HEK293 (cell line): ENCODE measurements at regions not wholly inside any gene's neighbourhood (a gene's known extent, or its start where the extent isn't known, plus 50 kb on each side); places are given as distances from the start of the nearest gene placed in this dataset.

Experiments used
- CTCF ChIA-PET: fragments of 350-600 bp; formaldehyde crosslinking; extraction: SDS; loops from one replicate; lab custom pipeline; 2021; ENCODE audit warnings: antibody characterized with exemption; lab: Yijun Ruan, JAX
- POLR2A ChIA-PET: fragments of 300-600 bp; formaldehyde crosslinking; extraction: SDS; loops from one replicate; lab custom pipeline; 2020; ENCODE audit warnings: antibody characterized with exemption, inconsistent platforms; lab: Yijun Ruan, JAX
- H3K27ac ChIP-seq: fragments of 200-500 bp; sonication (Bioruptor generic); 2 replicates; pipeline ENCODE4 v1.5.1; 2014; ENCODE audit warnings: low read depth, low read length, control low read depth, inconsistent platforms; ENCODE audit errors: extremely low read depth
- H3K36me3 ChIP-seq, 2 experiments: fragments of 200-500 bp in 1 of 2; sonication (Bioruptor generic) in 1 of 2; 1 replicate in 1 of 2; 2 replicates in 1 of 2; pipeline ENCODE4 v1.5.1; 2014 to 2017; ENCODE audit warnings: inconsistent platforms in 2 of 2, low read length in 2 of 2; ENCODE audit not compliant: control insufficient read depth in 2 of 2, insufficient read depth in 1 of 2
- H3K4me1 ChIP-seq: fragments of 200-500 bp; sonication (Bioruptor generic); 2 replicates; pipeline ENCODE4 v1.5.1; 2014; ENCODE audit warnings: mild to moderate bottlenecking, low read length, inconsistent platforms; ENCODE audit not compliant: control insufficient read depth, insufficient read depth
- H3K4me3 ChIP-seq: 2 replicates; pipeline ENCODE4 v1.5.1; 2011; ENCODE audit warnings: low read depth, mild to moderate bottlenecking, control low read depth, low read length, moderate library complexity
- H3K9me3 ChIP-seq: fragments of 200-500 bp; sonication (Bioruptor generic); 2 replicates; pipeline ENCODE4 v1.5.1; 2014; ENCODE audit warnings: low read depth, low read length, inconsistent platforms; ENCODE audit not compliant: control insufficient read depth, insufficient read depth
- BCL11B ChIP-seq: fragments of 450-650 bp; formaldehyde crosslinking; IDR thresholded peaks from 2 replicates; pipeline ENCODE4 v1.5.1; 2016; ENCODE audit warnings: low read depth, missing biosample characterization, missing genetic modification characterization
- EGR2 ChIP-seq: fragments of 450-650 bp; formaldehyde crosslinking; IDR thresholded peaks from 2 replicates; pipeline ENCODE4 v1.5.1; 2016; ENCODE audit warnings: low read depth, missing biosample characterization, missing genetic modification characterization
- GLI2 ChIP-seq: fragments of 450-650 bp; formaldehyde crosslinking; IDR thresholded peaks from 2 replicates; pipeline ENCODE4; 2017; ENCODE audit warnings: missing biosample characterization, missing genetic modification characterization, low read depth, borderline replicate concordance
- HOXA7 ChIP-seq: sonication (generic); formaldehyde crosslinking; IDR thresholded peaks from 2 replicates; pipeline ENCODE4 v1.8.1; 2022; ENCODE audit warnings: missing genetic modification reagents, borderline replicate concordance
- HOXC10 ChIP-seq: sonication (generic); formaldehyde crosslinking; IDR thresholded peaks from 2 replicates; pipeline ENCODE4 v1.8.1; 2023; ENCODE audit warnings: mild to moderate bottlenecking, missing genetic modification reagents
- HOXD13 ChIP-seq: sonication (generic); formaldehyde crosslinking; IDR thresholded peaks from 2 replicates; pipeline ENCODE4 v1.8.0; 2022; ENCODE audit warnings: missing genetic modification reagents, borderline replicate concordance
- YY1 ChIP-seq: fragments of 450-650 bp; formaldehyde crosslinking; IDR thresholded peaks from 2 replicates; pipeline ENCODE4 v1.5.1; 2018; ENCODE audit warnings: missing biosample characterization, missing genetic modification characterization
- ZBTB10 ChIP-seq: fragments of 450-650 bp; formaldehyde crosslinking; IDR thresholded peaks from 2 replicates; pipeline ENCODE4 v1.5.1; 2016; ENCODE audit warnings: missing biosample characterization, missing genetic modification characterization
- ZBTB44 ChIP-seq: fragments of 450-650 bp; IDR thresholded peaks from 2 replicates; pipeline ENCODE4 v1.5.1; 2018; ENCODE audit warnings: missing biosample characterization, mild to moderate bottlenecking, missing genetic modification characterization
- ZNF121 ChIP-seq: fragments of 450-650 bp; formaldehyde crosslinking; IDR thresholded peaks from 2 replicates; pipeline ENCODE4 v1.5.1; 2016; ENCODE audit warnings: missing biosample characterization, missing genetic modification characterization
- ZNF138 ChIP-seq: fragments of 450-650 bp; formaldehyde crosslinking; IDR thresholded peaks from 2 replicates; pipeline ENCODE4 v1.5.1; 2016; ENCODE audit warnings: missing biosample characterization, missing genetic modification characterization, borderline replicate concordance
- ZNF155 ChIP-seq: fragments of 450-650 bp; formaldehyde crosslinking; IDR thresholded peaks from 2 replicates; pipeline ENCODE4 v1.5.1; 2016; ENCODE audit warnings: missing biosample characterization, missing genetic modification characterization
- ZNF157 ChIP-seq: fragments of 450-650 bp; formaldehyde crosslinking; IDR thresholded peaks from 2 replicates; pipeline ENCODE4 v1.5.1; 2016; ENCODE audit warnings: missing biosample characterization, missing genetic modification characterization
- ZNF19 ChIP-seq: fragments of 450-650 bp; formaldehyde crosslinking; IDR thresholded peaks from 2 replicates; pipeline ENCODE4; 2016; ENCODE audit warnings: missing biosample characterization, missing genetic modification characterization, low read depth
- ZNF274 ChIP-seq, 2 experiments: fragments of 200-500 bp in 1 of 2; fragments of 450-650 bp in 1 of 2; sonication (Bioruptor generic) in 1 of 2; formaldehyde crosslinking in 1 of 2; IDR thresholded peaks; 2 replicates each; pipeline versions ENCODE4 v1.5.1 to v1.6.1; 2014 to 2016; ENCODE audit warnings: borderline replicate concordance in 1 of 2, inconsistent platforms in 1 of 2, low read length in 1 of 2, missing biosample characterization in 1 of 2, missing genetic modification characterization in 1 of 2
- ZNF335 ChIP-seq: fragments of 450-650 bp; formaldehyde crosslinking; conservative IDR thresholded peaks from 2 replicates; pipeline ENCODE4 v1.5.1; 2016; ENCODE audit warnings: missing biosample characterization, missing genetic modification characterization
- ZNF354C ChIP-seq: fragments of 450-650 bp; formaldehyde crosslinking; IDR thresholded peaks from 2 replicates; pipeline ENCODE4 v1.5.1; 2016; ENCODE audit warnings: missing biosample characterization, missing genetic modification characterization, low read depth, borderline replicate concordance
- ZNF391 ChIP-seq: fragments of 450-650 bp; formaldehyde crosslinking; IDR thresholded peaks from 2 replicates; pipeline ENCODE4 v1.5.1; 2016; ENCODE audit warnings: low read depth, missing biosample characterization, missing genetic modification characterization, borderline replicate concordance
- ZNF501 ChIP-seq: fragments of 450-650 bp; formaldehyde crosslinking; IDR thresholded peaks from 2 replicates; pipeline ENCODE4 v1.5.1; 2016; ENCODE audit warnings: missing biosample characterization, missing genetic modification characterization
- ZNF623 ChIP-seq: fragments of 450-650 bp; formaldehyde crosslinking; IDR thresholded peaks from 2 replicates; pipeline ENCODE4 v1.5.1; 2016; ENCODE audit warnings: missing biosample characterization, missing genetic modification characterization
- ZNF645 ChIP-seq: fragments of 450-650 bp; formaldehyde crosslinking; IDR thresholded peaks from 2 replicates; pipeline ENCODE4; 2016; ENCODE audit warnings: missing biosample characterization, missing genetic modification characterization
- ZNF654 ChIP-seq: fragments of 450-650 bp; formaldehyde crosslinking; IDR thresholded peaks from 2 replicates; pipeline ENCODE4 v1.5.1; 2016; ENCODE audit warnings: low read depth, missing biosample characterization, missing genetic modification characterization
- ZNF704 ChIP-seq: fragments of 450-650 bp; formaldehyde crosslinking; IDR thresholded peaks from 2 replicates; pipeline ENCODE4 v1.5.1; 2016; ENCODE audit warnings: missing biosample characterization, missing genetic modification characterization
- ZNF707 ChIP-seq: fragments of 450-650 bp; formaldehyde crosslinking; IDR thresholded peaks from 2 replicates; pipeline ENCODE4 v1.5.1; 2016; ENCODE audit warnings: missing biosample characterization, missing genetic modification characterization
- TF ChIP-seq, protein P1 (sequence below): sonication (generic); formaldehyde crosslinking; IDR thresholded peaks from 2 replicates; pipeline ENCODE4 v1.8.1; 2022; ENCODE audit warnings: mild to moderate bottlenecking, moderate library complexity, missing genetic modification reagents
- TF ChIP-seq, protein P2 (sequence below): fragments of 450-650 bp; IDR thresholded peaks from 2 replicates; pipeline ENCODE4 v1.5.1; 2018; ENCODE audit warnings: missing biosample characterization, missing genetic modification characterization

DNA sequence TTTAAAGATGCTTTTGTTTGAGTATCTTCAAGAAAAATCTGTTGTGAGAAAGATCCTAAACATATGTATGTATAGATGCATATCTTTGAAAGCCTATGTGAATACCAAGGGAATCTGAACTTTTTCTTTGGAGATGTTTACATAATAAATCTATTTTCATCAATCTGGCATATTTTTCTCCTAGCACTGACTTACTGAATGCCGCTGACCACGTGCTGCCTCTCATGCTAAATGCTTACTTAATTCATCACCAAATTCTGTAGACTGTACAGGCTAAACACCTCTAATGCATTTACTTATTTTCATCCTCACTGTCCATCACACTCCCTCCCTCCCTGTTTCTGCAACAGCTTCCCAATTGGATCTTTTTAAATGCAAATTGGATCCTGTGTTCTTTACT, 566.2 kb upstream of the WWC1 start:
- ChIA-PET POLR2A (no interaction called here), CTCF (interaction anchor here (0.7 to 1.5 kb wide), 5 partner anchors 11 to 323 kb away, joined by 3 to 4 read pairs (median 3); no protein-coding TSS in a partner anchor)
- no peaks in the 10 kb centered on the region for H3K9me3 ChIP-seq
- no peak overlapping the region for H3K4me3 ChIP-seq
- no peaks in the 10 kb centered on the region for H3K36me3 ChIP-seq
- no peak overlapping the region for H3K27ac ChIP-seq
- no peak for TF ChIP-seq ZNF19 (tag by site-specific recombination)
- TF ChIP-seq ZNF157 (tag by site-specific recombination): no peak
- no peak for TF ChIP-seq ZNF391
- TF ChIP-seq HOXC10 (CRISPR knock-in tag): no peak
- no peak for TF ChIP-seq GLI2
- no peak for TF ChIP-seq ZNF654
- TF ChIP-seq, protein P1, sequence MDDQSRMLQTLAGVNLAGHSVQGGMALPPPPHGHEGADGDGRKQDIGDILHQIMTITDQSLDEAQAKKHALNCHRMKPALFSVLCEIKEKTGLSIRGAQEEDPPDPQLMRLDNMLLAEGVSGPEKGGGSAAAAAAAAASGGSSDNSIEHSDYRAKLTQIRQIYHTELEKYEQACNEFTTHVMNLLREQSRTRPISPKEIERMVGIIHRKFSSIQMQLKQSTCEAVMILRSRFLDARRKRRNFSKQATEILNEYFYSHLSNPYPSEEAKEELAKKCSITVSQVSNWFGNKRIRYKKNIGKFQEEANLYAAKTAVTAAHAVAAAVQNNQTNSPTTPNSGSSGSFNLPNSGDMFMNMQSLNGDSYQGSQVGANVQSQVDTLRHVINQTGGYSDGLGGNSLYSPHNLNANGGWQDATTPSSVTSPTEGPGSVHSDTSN (CRISPR knock-in tag): no peak
- TF ChIP-seq YY1: no peak
- no peak for TF ChIP-seq ZNF623 (tag by site-specific recombination)
- TF ChIP-seq ZNF501: no peak
- no peak for TF ChIP-seq ZNF707
- TF ChIP-seq ZNF121 (tag by site-specific recombination): no peak
- no peak for TF ChIP-seq ZBTB10 (tag by site-specific recombination)
- no peak for TF ChIP-seq ZNF155 (tag by site-specific recombination)
- TF ChIP-seq ZNF335 (tag by site-specific recombination): no peak
- TF ChIP-seq ZBTB44 (tag by site-specific recombination): no peak
- no peaks in the 10 kb centered on the region for H3K4me1 ChIP-seq

DNA sequence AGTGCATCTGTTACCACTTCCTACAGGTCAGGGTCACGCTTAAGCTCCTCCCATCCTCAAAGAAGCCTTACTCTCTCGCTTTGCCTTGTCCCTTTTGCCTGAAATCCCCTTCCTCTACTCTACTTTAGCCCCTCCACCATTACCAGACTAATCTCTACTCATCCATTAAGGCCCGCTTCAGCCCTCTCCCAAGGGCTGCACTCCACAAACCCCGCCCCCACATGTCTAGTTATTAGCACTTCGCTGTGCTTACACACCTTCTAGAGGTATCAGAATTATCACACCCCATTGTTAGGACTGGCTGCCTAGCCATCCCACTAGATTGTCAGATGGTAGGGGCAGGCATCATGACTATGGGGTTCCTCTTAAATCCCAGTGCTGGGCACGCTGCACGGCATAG, 565.7 kb upstream of the WWC1 start:
- Histone ChIP-seq H3K9me3 (no peaks in the 10 kb centered on the region), H3K4me3 (no peak overlapping the region), H3K36me3 (no peaks in the 10 kb centered on the region), H3K4me1 (no peaks in the 10 kb centered on the region), H3K27ac (no peak overlapping the region)
- ChIA-PET CTCF (interaction anchor here (0.6 to 1.4 kb wide), 4 partner anchors 11 to 322 kb away, joined by 3 to 4 read pairs (median 4); no protein-coding TSS in a partner anchor), POLR2A (no interaction called here)
- TF ChIP-seq EGR2 (no peak), ZNF704 (tag by site-specific recombination) (no peak), ZNF138 (tag by site-specific recombination) (no peak), ZNF354C (no peak), ZNF645 (tag by site-specific recombination) (no peak), HOXD13 (CRISPR knock-in tag) (no peak), BCL11B (tag by site-specific recombination) (no peak), ZNF274 (IDR thresholded peaks at IDR 0.05; ENCODE audit: low read length) (no peak), ZNF274 (tag by site-specific recombination; IDR thresholded peaks at IDR 0.05; ENCODE audit: borderline replicate concordance) (no peak), HOXA7 (no peak)
- TF ChIP-seq, protein P2, sequence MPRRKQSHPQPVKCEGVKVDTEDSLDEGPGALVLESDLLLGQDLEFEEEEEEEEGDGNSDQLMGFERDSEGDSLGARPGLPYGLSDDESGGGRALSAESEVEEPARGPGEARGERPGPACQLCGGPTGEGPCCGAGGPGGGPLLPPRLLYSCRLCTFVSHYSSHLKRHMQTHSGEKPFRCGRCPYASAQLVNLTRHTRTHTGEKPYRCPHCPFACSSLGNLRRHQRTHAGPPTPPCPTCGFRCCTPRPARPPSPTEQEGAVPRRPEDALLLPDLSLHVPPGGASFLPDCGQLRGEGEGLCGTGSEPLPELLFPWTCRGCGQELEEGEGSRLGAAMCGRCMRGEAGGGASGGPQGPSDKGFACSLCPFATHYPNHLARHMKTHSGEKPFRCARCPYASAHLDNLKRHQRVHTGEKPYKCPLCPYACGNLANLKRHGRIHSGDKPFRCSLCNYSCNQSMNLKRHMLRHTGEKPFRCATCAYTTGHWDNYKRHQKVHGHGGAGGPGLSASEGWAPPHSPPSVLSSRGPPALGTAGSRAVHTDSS (tag by site-specific recombination): no peak
